ENCODE measurements at regions not wholly inside any gene's neighbourhood (a gene's known extent, or its start where the extent isn't known, plus 50 kb on each side); places are given as distances from the start of the nearest gene placed in this dataset.

DNA sequence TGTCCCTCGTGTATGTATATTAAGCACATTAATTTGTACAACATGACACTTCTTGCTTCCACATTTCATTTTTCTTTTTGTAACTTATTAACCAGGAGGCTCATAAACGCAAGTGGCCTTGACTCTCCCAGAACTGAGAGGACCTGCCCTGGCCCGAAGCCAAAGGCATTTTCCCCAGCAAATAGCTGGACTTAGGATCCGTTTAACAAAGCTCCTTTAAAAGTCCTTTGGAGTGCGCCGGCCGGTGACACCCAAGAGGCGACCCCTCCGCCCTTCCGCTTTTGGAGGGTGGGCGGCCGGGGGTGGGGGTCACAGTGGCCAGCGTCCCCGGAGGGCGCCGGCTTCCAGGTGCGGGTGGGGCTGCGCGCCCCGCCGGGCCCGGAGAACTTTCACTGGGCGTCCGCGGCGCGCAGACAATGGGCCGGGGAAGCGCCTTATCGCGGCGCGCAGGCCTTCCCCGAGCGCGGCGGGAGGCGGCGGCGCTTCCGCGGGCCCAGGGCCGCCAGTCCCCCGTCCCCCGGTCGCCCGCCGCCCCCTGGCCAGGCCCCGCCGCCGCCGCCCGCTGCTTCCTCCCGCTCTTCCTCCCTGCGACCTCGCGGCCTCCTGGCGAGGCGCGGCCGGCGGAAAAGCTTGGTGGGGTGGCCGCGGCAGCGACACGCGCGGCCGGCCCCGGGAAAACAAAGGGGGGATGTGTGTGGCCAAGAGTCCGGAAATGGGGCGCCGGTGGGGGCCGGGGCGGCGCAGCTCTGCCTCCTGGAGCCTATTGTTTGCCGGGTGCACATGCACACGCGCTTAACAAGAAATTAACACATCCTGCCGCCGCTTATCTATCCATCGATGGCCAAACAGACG lies 613.4 kb downstream of the MCTP2 start (continued):
- TF ChIP-seq STAT1 (IDR thresholded peaks at IDR 0.05; ENCODE audit: unreplicated experiment) (no peak), ZNF114 (CRISPR knock-in tag; IDR thresholded peaks at IDR 0.05) (no peak)

DNA sequence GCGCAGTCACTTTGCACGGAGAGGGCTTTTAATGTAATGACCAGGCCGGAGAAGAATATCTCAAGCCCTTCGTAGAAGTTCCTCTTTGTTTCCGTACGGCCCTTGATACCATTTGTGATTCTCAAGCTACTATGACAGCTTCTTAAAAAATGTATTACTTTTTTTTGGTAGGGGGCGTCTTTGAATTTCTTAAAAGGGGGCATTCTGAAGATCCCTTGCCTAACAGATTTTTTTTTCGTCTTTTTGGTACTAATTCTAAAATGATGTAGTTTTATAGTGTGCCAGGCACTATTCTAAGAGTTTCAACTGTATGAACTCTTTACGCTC lies 614.0 kb downstream of the MCTP2 start:
- no peak for ATAC-seq
- peaks cover 18% of the 10 kb centered on the region for H3K27me3 Mint-ChIP-seq (ENCODE audit: insufficient read depth, low read depth, poor library complexity)
- TF ChIP-seq, protein P1, sequence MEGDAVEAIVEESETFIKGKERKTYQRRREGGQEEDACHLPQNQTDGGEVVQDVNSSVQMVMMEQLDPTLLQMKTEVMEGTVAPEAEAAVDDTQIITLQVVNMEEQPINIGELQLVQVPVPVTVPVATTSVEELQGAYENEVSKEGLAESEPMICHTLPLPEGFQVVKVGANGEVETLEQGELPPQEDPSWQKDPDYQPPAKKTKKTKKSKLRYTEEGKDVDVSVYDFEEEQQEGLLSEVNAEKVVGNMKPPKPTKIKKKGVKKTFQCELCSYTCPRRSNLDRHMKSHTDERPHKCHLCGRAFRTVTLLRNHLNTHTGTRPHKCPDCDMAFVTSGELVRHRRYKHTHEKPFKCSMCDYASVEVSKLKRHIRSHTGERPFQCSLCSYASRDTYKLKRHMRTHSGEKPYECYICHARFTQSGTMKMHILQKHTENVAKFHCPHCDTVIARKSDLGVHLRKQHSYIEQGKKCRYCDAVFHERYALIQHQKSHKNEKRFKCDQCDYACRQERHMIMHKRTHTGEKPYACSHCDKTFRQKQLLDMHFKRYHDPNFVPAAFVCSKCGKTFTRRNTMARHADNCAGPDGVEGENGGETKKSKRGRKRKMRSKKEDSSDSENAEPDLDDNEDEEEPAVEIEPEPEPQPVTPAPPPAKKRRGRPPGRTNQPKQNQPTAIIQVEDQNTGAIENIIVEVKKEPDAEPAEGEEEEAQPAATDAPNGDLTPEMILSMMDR (conservative IDR thresholded peaks at IDR 0.05; ENCODE audit: low read depth in 2 of 2), result no peak
- TF ChIP-seq EZH2phosphoT487 (IDR thresholded peaks at IDR 0.05; ENCODE audit: unreplicated experiment), result no peak
- TF ChIP-seq CREB1 (CRISPR knock-in tag; IDR thresholded peaks at IDR 0.05; ENCODE audit: low read depth), result no peak
- no peak for TF ChIP-seq ZNF331 (CRISPR knock-in tag; IDR thresholded peaks at IDR 0.05; ENCODE audit: low read depth)
- TF ChIP-seq NANOG (IDR thresholded peaks at IDR 0.05; ENCODE audit: borderline replicate concordance), result no peak
- TF ChIP-seq, protein P2, sequence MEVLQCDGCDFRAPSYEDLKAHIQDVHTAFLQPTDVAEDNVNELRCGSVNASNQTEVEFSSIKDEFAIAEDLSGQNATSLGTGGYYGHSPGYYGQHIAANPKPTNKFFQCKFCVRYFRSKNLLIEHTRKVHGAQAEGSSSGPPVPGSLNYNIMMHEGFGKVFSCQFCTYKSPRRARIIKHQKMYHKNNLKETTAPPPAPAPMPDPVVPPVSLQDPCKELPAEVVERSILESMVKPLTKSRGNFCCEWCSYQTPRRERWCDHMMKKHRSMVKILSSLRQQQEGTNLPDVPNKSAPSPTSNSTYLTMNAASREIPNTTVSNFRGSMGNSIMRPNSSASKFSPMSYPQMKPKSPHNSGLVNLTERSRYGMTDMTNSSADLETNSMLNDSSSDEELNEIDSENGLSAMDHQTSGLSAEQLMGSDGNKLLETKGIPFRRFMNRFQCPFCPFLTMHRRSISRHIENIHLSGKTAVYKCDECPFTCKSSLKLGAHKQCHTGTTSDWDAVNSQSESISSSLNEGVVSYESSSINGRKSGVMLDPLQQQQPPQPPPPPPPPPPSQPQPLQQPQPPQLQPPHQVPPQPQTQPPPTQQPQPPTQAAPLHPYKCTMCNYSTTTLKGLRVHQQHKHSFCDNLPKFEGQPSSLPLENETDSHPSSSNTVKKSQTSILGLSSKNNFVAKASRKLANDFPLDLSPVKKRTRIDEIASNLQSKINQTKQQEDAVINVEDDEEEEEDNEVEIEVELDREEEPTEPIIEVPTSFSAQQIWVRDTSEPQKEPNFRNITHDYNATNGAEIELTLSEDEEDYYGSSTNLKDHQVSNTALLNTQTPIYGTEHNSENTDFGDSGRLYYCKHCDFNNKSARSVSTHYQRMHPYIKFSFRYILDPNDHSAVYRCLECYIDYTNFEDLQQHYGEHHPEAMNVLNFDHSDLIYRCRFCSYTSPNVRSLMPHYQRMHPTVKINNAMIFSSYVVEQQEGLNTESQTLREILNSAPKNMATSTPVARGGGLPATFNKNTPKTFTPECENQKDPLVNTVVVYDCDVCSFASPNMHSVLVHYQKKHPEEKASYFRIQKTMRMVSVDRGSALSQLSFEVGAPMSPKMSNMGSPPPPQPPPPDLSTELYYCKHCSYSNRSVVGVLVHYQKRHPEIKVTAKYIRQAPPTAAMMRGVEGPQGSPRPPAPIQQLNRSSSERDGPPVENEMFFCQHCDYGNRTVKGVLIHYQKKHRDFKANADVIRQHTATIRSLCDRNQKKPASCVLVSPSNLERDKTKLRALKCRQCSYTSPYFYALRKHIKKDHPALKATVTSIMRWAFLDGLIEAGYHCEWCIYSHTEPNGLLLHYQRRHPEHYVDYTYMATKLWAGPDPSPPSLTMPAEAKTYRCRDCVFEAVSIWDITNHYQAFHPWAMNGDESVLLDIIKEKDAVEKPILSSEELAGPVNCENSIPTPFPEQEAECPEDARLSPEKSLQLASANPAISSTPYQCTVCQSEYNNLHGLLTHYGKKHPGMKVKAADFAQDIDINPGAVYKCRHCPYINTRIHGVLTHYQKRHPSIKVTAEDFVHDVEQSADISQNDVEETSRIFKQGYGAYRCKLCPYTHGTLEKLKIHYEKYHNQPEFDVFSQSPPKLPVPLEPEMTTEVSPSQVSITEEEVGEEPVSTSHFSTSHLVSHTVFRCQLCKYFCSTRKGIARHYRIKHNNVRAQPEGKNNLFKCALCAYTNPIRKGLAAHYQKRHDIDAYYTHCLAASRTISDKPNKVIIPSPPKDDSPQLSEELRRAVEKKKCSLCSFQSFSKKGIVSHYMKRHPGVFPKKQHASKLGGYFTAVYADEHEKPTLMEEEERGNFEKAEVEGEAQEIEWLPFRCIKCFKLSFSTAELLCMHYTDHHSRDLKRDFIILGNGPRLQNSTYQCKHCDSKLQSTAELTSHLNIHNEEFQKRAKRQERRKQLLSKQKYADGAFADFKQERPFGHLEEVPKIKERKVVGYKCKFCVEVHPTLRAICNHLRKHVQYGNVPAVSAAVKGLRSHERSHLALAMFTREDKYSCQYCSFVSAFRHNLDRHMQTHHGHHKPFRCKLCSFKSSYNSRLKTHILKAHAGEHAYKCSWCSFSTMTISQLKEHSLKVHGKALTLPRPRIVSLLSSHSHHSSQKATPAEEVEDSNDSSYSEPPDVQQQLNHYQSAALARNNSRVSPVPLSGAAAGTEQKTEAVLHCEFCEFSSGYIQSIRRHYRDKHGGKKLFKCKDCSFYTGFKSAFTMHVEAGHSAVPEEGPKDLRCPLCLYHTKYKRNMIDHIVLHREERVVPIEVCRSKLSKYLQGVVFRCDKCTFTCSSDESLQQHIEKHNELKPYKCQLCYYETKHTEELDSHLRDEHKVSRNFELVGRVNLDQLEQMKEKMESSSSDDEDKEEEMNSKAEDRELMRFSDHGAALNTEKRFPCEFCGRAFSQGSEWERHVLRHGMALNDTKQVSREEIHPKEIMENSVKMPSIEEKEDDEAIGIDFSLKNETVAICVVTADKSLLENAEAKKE (CRISPR knock-in tag; IDR thresholded peaks at IDR 0.05), result no peak
- TF ChIP-seq REST (IDR thresholded peaks at IDR 0.05; ENCODE audit: unreplicated experiment), result no peak
- TF ChIP-seq EZH2 (IDR thresholded peaks at IDR 0.05; ENCODE audit: low read depth, unreplicated experiment), result no peak
- TF ChIP-seq ZNF114 (CRISPR knock-in tag; IDR thresholded peaks at IDR 0.05), result no peak
- peak overlapping the region; percentile 69 for H3K4me3 Mint-ChIP-seq
- Histone ChIP-seq H3K4me1 (ENCODE audit: insufficient read depth) (peaks cover 15% of the 10 kb centered on the region), H3K4me2 (peak overlapping the region; percentile 72), H3K36me3 (ENCODE audit: insufficient read depth) (no peaks in the 10 kb centered on the region), H3K4me3 (peak overlapping the region; percentile 50), H3F3A (replicated peaks; ENCODE audit: low read depth) (no peaks in the 10 kb centered on the region), H3K27ac (ENCODE audit: low read depth) (no peak overlapping the region), H3K79me2 (replicated peaks; ENCODE audit: insufficient read depth) (no peaks in the 10 kb centered on the region), H2AFZ (peak overlapping the region; percentile 67; the same call in 1 of the 2 replicates), H3K27me3 (ENCODE audit: insufficient read depth) (no peaks in the 10 kb centered on the region), H3K9me2 (ENCODE audit: insufficient read depth) (peaks cover 5% of the 10 kb centered on the region; the same call in 1 of the 2 replicates), H4K20me1 (replicated peaks; ENCODE audit: insufficient read depth) (no peaks in the 10 kb centered on the region)
- DNase-seq (ENCODE audit: low spot score), result no peak
- H3K9me3 Mint-ChIP-seq, result peaks cover 44% of the 10 kb centered on the region
- H3K4me1 Mint-ChIP-seq, result peaks cover 17% of the 10 kb centered on the region
- H3K27ac Mint-ChIP-seq, result no peak overlapping the region
- peaks cover 36% of the 10 kb centered on the region for H3K36me3 Mint-ChIP-seq (ENCODE audit: low read depth)
